ENCODE measurements at regions not wholly inside any gene's neighbourhood (a gene's known extent, or its start where the extent isn't known, plus 50 kb on each side); places are given as distances from the start of the nearest gene placed in this dataset.

DNA sequence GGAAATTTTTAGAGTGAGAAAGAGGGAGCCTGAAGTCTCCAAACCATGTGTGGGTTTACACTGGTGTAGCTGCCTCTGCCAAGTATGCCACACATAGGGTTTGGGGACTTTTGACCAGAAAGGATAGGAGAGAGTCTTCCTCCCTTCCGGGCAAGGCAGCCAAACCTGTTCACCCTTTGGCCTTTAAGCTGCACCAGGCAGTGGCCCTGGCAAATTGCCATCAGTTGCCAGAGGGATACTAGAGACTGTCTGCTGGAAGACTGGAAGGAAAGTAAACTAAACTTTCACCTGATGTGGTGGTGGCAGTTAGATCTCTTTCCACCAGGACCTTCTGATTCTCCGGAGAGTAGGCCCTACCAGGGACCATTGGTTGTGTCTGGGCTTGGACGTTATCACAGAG lies 1263.2 kb downstream of the FAM181B start:
- no peak overlapping the region for H3K27ac ChIP-seq (ENCODE audit: low read depth, low read length)
- H3K4me1 ChIP-seq (ENCODE audit: insufficient read depth, low read length) = no peaks in the 10 kb centered on the region
- no peak overlapping the region for H3K9ac ChIP-seq (ENCODE audit: low read length)
- no peaks in the 10 kb centered on the region for H3K36me3 ChIP-seq (ENCODE audit: insufficient read depth, low read length)
- H3K9me3 ChIP-seq (ENCODE audit: low read length) = no peaks in the 10 kb centered on the region
- H3K4me3 ChIP-seq (ENCODE audit: low read depth in 1 of 2, low read length in 2 of 2) = no peak overlapping the region
- H3K27me3 ChIP-seq (ENCODE audit: control insufficient read depth in 1 of 2, insufficient read depth in 2 of 2, low read length in 2 of 2) = no peaks in the 10 kb centered on the region

DNA sequence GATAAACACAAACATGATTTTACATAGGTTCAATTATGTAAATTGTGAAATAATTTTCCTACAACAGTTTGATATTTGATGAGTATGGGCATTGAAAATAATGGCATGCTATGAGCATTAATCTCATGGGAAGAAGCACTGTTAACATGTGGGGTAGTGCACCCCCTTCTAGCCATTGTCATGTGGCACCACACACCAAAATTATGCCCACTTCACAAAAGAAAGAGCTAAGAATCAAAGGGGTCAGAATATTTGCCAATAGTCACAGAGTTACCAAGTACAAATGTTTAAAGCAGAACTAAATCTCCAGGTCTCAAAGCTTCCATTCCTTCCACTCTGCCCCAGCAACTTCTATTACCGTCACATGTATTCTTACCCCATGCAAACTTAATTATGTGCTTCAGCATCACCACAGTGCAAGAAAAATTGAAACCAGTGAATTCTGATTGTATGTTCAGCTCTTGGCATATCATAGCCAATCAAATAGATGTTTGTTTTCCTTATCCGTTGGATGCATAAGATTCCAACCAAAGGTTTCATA lies 1273.8 kb downstream of the FAM181B start:
- H3K9me3 ChIP-seq (ENCODE audit: low read length) = no peaks in the 10 kb centered on the region
- H3K9ac ChIP-seq (ENCODE audit: low read length) = no peak overlapping the region
- no peaks in the 10 kb centered on the region for H3K4me1 ChIP-seq (ENCODE audit: insufficient read depth, low read length)
- no peak overlapping the region for H3K4me3 ChIP-seq (ENCODE audit: low read depth in 1 of 2, low read length in 2 of 2)
- no peaks in the 10 kb centered on the region for H3K36me3 ChIP-seq (ENCODE audit: insufficient read depth, low read length)
- no peak overlapping the region for H3K27ac ChIP-seq (ENCODE audit: low read depth, low read length)
- no peaks in the 10 kb centered on the region for H3K27me3 ChIP-seq (ENCODE audit: control insufficient read depth in 1 of 2, insufficient read depth in 2 of 2, low read length in 2 of 2)

DNA sequence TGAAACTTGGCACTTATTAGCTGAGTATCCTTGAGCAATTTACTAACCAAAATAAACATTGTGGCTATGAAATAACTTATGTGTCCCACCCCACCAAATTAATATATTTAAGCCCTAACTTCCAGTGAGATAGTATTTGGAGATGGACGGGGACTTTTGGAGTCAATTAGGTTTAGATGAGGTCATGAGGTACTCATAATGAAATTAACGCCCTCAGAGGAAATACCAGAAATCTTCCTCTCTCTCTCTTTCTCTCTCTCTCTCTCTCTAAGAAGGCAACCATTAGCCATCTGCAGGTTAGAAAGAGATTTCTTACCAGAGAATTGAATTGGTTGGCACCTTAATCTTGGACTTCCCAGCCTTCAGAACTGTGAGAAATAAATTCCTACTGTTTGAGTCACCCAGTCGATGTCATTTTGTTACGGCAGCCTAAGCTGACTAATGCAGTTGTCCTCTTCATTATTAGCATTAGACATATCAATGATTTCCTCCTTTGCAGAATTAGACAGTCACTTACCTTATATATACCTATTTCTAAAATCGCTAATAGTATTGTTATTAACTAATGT lies 1284.0 kb downstream of the FAM181B start:
- Histone ChIP-seq H3K36me3 (ENCODE audit: insufficient read depth, low read length) (no peaks in the 10 kb centered on the region), H3K27ac (ENCODE audit: low read depth, low read length) (no peak overlapping the region), H3K27me3 (ENCODE audit: control insufficient read depth in 1 of 2, insufficient read depth in 2 of 2, low read length in 2 of 2) (no peaks in the 10 kb centered on the region), H3K4me3 (ENCODE audit: low read depth in 1 of 2, low read length in 2 of 2) (no peak overlapping the region), H3K9ac (ENCODE audit: low read length) (no peak overlapping the region), H3K4me1 (ENCODE audit: insufficient read depth, low read length) (no peaks in the 10 kb centered on the region), H3K9me3 (ENCODE audit: low read length) (no peaks in the 10 kb centered on the region)

DNA sequence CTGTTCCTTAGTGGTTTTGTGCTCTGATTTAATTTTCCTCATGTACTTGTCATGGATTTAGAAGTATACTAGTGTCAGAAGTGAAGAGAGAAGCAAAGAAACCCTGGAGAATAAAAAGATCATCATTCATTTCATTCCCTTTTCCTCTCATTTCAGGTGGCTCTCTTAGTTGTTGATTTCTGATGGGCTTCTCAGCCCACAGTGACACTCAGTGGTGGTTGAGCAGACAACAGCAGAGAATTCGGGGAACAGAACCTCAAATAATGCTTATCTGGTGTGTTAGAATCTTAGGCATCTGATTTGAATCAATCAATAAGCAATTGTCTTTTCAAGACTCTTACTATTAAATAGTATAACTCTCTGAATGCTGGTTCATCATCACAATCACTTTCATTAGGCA lies 1289.4 kb downstream of the FAM181B start:
- Histone ChIP-seq H3K36me3 (ENCODE audit: insufficient read depth, low read length) (no peaks in the 10 kb centered on the region), H3K27me3 (ENCODE audit: control insufficient read depth in 1 of 2, insufficient read depth in 2 of 2, low read length in 2 of 2) (no peaks in the 10 kb centered on the region), H3K9ac (ENCODE audit: low read length) (no peak overlapping the region), H3K4me3 (ENCODE audit: low read depth in 1 of 2, low read length in 2 of 2) (no peak overlapping the region), H3K9me3 (ENCODE audit: low read length) (no peaks in the 10 kb centered on the region), H3K4me1 (ENCODE audit: insufficient read depth, low read length) (no peaks in the 10 kb centered on the region), H3K27ac (ENCODE audit: low read depth, low read length) (no peak overlapping the region)

DNA sequence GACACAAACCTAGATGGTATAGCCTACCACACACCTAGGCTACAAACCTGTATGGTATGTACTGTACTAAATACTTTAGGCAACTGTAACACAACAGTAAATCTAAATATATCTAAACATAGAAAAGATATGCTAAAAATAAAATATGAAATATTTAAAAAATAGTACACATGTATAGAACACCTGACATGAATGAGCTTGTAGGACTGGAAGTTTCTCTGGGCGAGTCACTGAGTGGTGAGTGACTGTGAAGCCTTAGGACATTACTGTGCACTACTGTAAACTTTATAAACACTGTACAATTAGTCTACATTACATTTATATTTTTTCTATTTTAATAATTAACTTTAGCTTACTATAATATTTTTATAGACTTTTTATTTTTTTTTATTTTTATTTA lies 1301.3 kb downstream of the FAM181B start:
- H3K27ac ChIP-seq (ENCODE audit: low read depth, low read length) = no peak overlapping the region
- H3K9ac ChIP-seq (ENCODE audit: low read length) = no peak overlapping the region
- H3K9me3 ChIP-seq (ENCODE audit: low read length) = no peaks in the 10 kb centered on the region
- H3K4me1 ChIP-seq (ENCODE audit: insufficient read depth, low read length) = no peaks in the 10 kb centered on the region
- H3K36me3 ChIP-seq (ENCODE audit: insufficient read depth, low read length) = no peaks in the 10 kb centered on the region
- H3K27me3 ChIP-seq (ENCODE audit: control insufficient read depth in 1 of 2, insufficient read depth in 2 of 2, low read length in 2 of 2) = no peaks in the 10 kb centered on the region
- H3K4me3 ChIP-seq (ENCODE audit: low read depth in 1 of 2, low read length in 2 of 2) = no peak overlapping the region

DNA sequence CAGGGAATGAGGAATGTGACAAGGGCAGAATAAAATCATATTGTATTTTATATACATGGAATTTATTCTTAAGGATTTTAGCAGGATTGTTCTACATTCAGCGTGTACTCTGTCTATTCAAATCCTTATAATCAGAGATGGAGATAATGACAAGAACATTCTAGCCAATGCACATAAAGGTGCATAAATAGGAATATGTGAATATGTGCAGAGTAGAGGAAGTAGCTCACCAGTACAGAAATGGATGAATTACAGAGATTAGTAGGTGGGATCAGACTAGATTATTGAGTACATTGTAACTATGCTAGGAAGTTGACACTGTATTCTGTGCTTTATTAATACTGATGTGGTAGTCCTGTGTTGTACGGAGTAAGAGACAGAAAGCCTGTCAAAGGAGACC lies 1308.8 kb downstream of the FAM181B start:
- no peaks in the 10 kb centered on the region for H3K4me1 ChIP-seq (ENCODE audit: insufficient read depth, low read length)
- no peaks in the 10 kb centered on the region for H3K27me3 ChIP-seq (ENCODE audit: control insufficient read depth in 1 of 2, insufficient read depth in 2 of 2, low read length in 2 of 2)
- no peak overlapping the region for H3K4me3 ChIP-seq (ENCODE audit: low read depth in 1 of 2, low read length in 2 of 2)
- no peaks in the 10 kb centered on the region for H3K36me3 ChIP-seq (ENCODE audit: insufficient read depth, low read length)
- no peaks in the 10 kb centered on the region for H3K9me3 ChIP-seq (ENCODE audit: low read length)
- no peak overlapping the region for H3K27ac ChIP-seq (ENCODE audit: low read depth, low read length)
- H3K9ac ChIP-seq (ENCODE audit: low read length) = no peak overlapping the region

DNA sequence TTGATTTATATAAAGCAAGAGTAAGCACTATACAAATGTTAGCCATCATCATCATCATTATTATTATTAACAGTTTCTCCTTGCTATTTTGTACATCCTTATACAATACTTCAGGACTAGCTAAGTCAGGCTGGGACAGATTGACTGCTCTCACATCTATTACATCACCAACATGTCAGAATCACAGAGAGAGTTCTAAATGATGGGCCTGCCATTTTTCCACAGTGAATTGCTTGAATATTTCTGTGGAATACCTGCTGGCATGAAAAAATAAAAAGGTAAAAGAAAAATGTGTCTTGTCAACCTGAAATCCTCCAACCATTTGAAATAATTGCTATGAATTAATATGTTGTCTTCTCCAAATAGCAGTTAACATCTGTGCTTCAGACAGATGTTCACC lies 1311.3 kb downstream of the FAM181B start:
- Histone ChIP-seq H3K4me1 (ENCODE audit: insufficient read depth, low read length) (no peaks in the 10 kb centered on the region), H3K9me3 (ENCODE audit: low read length) (no peaks in the 10 kb centered on the region), H3K9ac (ENCODE audit: low read length) (no peak overlapping the region), H3K4me3 (ENCODE audit: low read depth in 1 of 2, low read length in 2 of 2) (no peak overlapping the region), H3K27ac (ENCODE audit: low read depth, low read length) (no peak overlapping the region), H3K36me3 (ENCODE audit: insufficient read depth, low read length) (no peaks in the 10 kb centered on the region), H3K27me3 (ENCODE audit: control insufficient read depth in 1 of 2, insufficient read depth in 2 of 2, low read length in 2 of 2) (no peaks in the 10 kb centered on the region)

DNA sequence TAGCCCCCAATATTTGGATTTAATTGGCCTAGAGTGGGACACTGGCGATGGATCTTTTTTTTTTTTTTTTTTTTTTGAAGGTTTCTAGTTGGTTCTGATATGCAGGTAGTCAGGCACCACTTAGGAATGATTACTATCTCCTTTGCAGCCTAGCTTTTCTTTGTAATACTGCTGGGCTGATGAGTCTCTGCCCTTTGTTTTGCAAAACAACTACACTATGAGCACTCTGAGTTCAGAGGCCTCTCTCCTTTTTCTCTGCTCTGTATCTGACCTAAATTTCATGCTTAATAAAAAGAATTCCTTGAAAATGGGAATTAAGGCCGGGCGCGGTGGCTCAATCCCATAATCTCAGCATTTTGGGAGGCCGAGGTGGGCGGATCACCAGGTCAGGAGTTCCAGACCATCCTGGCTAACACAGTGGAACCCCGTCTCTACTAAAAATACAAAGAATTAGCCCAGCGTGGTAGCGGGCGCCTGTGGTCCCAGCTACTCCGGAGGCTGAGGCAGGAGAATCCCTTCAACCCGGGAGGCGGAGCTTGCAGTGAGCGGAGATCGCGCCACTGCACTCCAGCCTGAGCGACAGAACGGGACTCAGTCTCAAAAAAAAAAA lies 1312.3 kb downstream of the FAM181B start:
- no peak overlapping the region for H3K27ac ChIP-seq (ENCODE audit: low read depth, low read length)
- no peaks in the 10 kb centered on the region for H3K4me1 ChIP-seq (ENCODE audit: insufficient read depth, low read length)
- H3K9me3 ChIP-seq (ENCODE audit: low read length) = no peaks in the 10 kb centered on the region
- H3K4me3 ChIP-seq (ENCODE audit: low read depth in 1 of 2, low read length in 2 of 2) = no peak overlapping the region
- H3K27me3 ChIP-seq (ENCODE audit: control insufficient read depth in 1 of 2, insufficient read depth in 2 of 2, low read length in 2 of 2) = no peaks in the 10 kb centered on the region
- no peak overlapping the region for H3K9ac ChIP-seq (ENCODE audit: low read length)
- H3K36me3 ChIP-seq (ENCODE audit: insufficient read depth, low read length) = no peaks in the 10 kb centered on the region

DNA sequence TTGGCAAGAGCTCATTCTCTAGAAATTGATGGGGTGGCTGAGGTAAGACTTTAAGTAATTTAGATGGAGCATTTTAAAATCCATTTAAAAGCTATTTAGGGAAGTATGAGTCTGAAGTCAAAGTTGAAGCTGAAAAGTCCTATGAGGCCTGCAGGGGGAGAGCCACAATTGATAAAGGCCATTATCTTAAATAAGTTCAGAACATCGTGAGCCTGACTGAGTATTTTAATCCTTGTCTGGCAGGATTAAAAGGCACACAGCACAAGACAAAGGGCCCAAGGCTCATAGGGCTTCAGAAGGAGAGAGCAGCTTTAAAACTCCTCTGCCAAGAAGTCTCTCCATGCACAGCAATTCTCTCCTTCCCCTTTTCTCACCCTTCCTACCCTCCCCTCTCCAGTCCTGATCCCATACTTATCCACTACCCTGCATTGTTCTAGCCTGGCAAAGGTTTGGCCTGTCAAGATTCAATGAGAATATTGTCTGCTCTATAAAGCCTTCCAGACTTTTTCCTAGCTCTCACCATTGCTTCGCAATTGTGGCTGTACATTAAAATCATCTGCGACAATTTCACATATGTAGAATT lies 1312.9 kb downstream of the FAM181B start:
- Histone ChIP-seq H3K36me3 (ENCODE audit: insufficient read depth, low read length) (no peaks in the 10 kb centered on the region), H3K4me3 (ENCODE audit: low read depth in 1 of 2, low read length in 2 of 2) (no peak overlapping the region), H3K4me1 (ENCODE audit: insufficient read depth, low read length) (no peaks in the 10 kb centered on the region), H3K9ac (ENCODE audit: low read length) (no peak overlapping the region), H3K27me3 (ENCODE audit: control insufficient read depth in 1 of 2, insufficient read depth in 2 of 2, low read length in 2 of 2) (no peaks in the 10 kb centered on the region), H3K27ac (ENCODE audit: low read depth, low read length) (no peak overlapping the region), H3K9me3 (ENCODE audit: low read length) (no peaks in the 10 kb centered on the region)

DNA sequence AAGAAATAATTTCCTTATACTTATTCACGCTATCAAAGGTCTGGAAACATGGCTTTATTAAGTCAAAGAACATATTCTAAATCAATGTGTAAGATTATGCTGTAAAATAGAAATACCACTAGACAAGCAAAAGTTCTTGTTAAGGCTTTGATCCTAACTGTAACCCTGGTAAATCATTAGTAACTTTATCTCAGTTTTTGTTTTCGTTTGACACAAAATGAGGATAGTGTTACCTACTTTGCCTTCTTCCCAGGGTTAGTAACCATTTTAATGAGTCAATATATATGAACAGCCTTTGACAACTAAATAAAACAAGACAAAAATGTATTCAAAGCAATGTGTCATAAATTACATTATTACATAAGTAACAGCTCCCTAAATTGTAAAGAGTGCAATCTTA lies 1336.3 kb downstream of the FAM181B start:
- Histone ChIP-seq H3K4me3 (ENCODE audit: low read depth in 1 of 2, low read length in 2 of 2) (no peak overlapping the region), H3K27ac (ENCODE audit: low read depth, low read length) (no peak overlapping the region), H3K9ac (ENCODE audit: low read length) (no peak overlapping the region), H3K36me3 (ENCODE audit: insufficient read depth, low read length) (no peaks in the 10 kb centered on the region), H3K27me3 (ENCODE audit: control insufficient read depth in 1 of 2, insufficient read depth in 2 of 2, low read length in 2 of 2) (no peaks in the 10 kb centered on the region), H3K4me1 (ENCODE audit: insufficient read depth, low read length) (no peaks in the 10 kb centered on the region), H3K9me3 (ENCODE audit: low read length) (no peaks in the 10 kb centered on the region)

DNA sequence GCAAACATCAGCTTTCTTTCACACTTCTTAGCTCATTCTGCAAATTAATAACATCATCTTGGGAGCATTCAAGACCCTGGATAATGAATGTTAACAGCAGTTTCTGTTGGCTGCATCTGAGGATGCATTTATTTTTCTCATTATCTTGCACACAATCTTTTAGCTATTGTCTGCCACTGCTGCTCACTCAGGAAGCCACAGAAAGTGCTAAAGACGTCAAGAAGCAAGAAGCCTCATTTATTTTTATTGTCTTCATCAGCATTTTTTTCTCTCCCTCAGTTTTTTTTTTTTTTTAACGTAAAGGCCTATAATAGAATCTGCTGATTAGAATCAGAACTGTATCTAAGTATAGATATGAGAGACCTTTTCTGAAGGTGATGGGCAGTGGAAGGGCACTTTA lies 1339.4 kb downstream of the FAM181B start:
- no peaks in the 10 kb centered on the region for H3K36me3 ChIP-seq (ENCODE audit: insufficient read depth, low read length)
- H3K4me3 ChIP-seq (ENCODE audit: low read depth in 1 of 2, low read length in 2 of 2) = no peak overlapping the region
- no peaks in the 10 kb centered on the region for H3K27me3 ChIP-seq (ENCODE audit: control insufficient read depth in 1 of 2, insufficient read depth in 2 of 2, low read length in 2 of 2)
- H3K4me1 ChIP-seq (ENCODE audit: insufficient read depth, low read length) = no peaks in the 10 kb centered on the region
- H3K9ac ChIP-seq (ENCODE audit: low read length) = no peak overlapping the region
- no peaks in the 10 kb centered on the region for H3K9me3 ChIP-seq (ENCODE audit: low read length)
- H3K27ac ChIP-seq (ENCODE audit: low read depth, low read length) = no peak overlapping the region

DNA sequence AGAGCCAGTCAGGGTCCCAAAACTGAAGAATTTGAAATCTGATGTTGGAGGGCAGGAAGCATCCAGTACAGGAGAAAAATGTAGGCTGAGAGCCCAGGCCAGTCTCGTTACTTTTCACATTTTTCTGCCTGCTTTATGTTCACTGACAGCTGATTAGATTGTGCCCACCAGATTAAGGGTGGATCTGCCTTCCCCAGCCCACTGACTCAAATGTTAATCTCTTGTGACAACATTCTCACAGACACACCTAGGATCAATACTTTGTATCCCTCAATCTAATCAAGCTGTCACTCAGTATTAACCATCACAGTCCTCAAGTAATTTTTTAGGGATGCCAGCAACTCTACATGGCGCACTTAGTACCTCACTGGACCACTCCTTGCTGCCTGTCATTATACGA lies 1345.3 kb downstream of the FAM181B start:
- Histone ChIP-seq H3K27me3 (ENCODE audit: control insufficient read depth in 1 of 2, insufficient read depth in 2 of 2, low read length in 2 of 2) (no peaks in the 10 kb centered on the region), H3K27ac (ENCODE audit: low read depth, low read length) (no peak overlapping the region), H3K4me1 (ENCODE audit: insufficient read depth, low read length) (no peaks in the 10 kb centered on the region), H3K9me3 (ENCODE audit: low read length) (no peaks in the 10 kb centered on the region), H3K9ac (ENCODE audit: low read length) (no peak overlapping the region), H3K4me3 (ENCODE audit: low read depth in 1 of 2, low read length in 2 of 2) (no peak overlapping the region), H3K36me3 (ENCODE audit: insufficient read depth, low read length) (no peaks in the 10 kb centered on the region)

Measured in muscle layer of colon (tissue), 2 donors.